ENCODE measurements at regions not wholly inside any gene's neighbourhood (a gene's known extent, or its start where the extent isn't known, plus 50 kb on each side); places are given as distances from the start of the nearest gene placed in this dataset.

GRCh38 chr2:142347751-142348150, 216.9 kb upstream of the LRP1B start:
- Histone ChIP-seq H3K4me3 (ENCODE audit: low read length) (no peak overlapping the region), H3K27me3 (ENCODE audit: insufficient read depth, low read length, poor library complexity, severe bottlenecking) (no peaks in the 10 kb centered on the region), H3K36me3 (ENCODE audit: insufficient read depth, low read length) (no peaks in the 10 kb centered on the region), H3K9me3 (ENCODE audit: low read length) (no peaks in the 10 kb centered on the region), H3K4me1 (ENCODE audit: insufficient read depth, low read length) (no peaks in the 10 kb centered on the region), H3K27ac (ENCODE audit: low read depth, low read length) (no peak overlapping the region)
- no peak for DNase-seq
- CTCF ChIA-PET = no interaction called here
- no peaks in the 10 kb centered on the region for H3K4me1 Mint-ChIP-seq
- peaks cover 0 to 9% (median 5%) of the 10 kb centered on the region in 5 donors for H3K9me3 Mint-ChIP-seq
- no peak overlapping the region for H3K4me3 Mint-ChIP-seq
- POLR2A ChIA-PET = no interaction called here
- no peaks in the 10 kb centered on the region for H3K36me3 Mint-ChIP-seq
- no peaks in the 10 kb centered on the region for H3K27me3 Mint-ChIP-seq
- no peak overlapping the region for H3K27ac Mint-ChIP-seq

GRCh38 chr2:142339261-142339660, 208.4 kb upstream of the LRP1B start:
- Mint-ChIP-seq H3K27ac (no peak overlapping the region), H3K4me1 (no peaks in the 10 kb centered on the region), H3K4me3 (no peak overlapping the region), H3K9me3 (peaks cover 9 to 16% (median 11%) of the 10 kb centered on the region in 5 donors), H3K27me3 (peaks cover 0 to 1% of the 10 kb centered on the region in 2 donors), H3K36me3 (no peaks in the 10 kb centered on the region)
- Histone ChIP-seq H3K36me3 (ENCODE audit: insufficient read depth, low read length) (no peaks in the 10 kb centered on the region), H3K27ac (ENCODE audit: low read depth, low read length) (no peak overlapping the region), H3K4me3 (ENCODE audit: low read length) (no peak overlapping the region), H3K27me3 (ENCODE audit: insufficient read depth, low read length, poor library complexity, severe bottlenecking) (no peaks in the 10 kb centered on the region), H3K4me1 (ENCODE audit: insufficient read depth, low read length) (no peaks in the 10 kb centered on the region), H3K9me3 (ENCODE audit: low read length) (no peaks in the 10 kb centered on the region)
- CTCF ChIA-PET = no interaction called here
- POLR2A ChIA-PET = no interaction called here
- DNase-seq = no peak

- H3K27ac ChIP-seq (ENCODE audit: low read depth, low read length) = no peak overlapping the region
- H3K27ac Mint-ChIP-seq = no peak overlapping the region
- no peak overlapping the region for H3K4me3 Mint-ChIP-seq
- H3K4me1 ChIP-seq (ENCODE audit: insufficient read depth, low read length) = no peaks in the 10 kb centered on the region
- H3K4me3 ChIP-seq (ENCODE audit: low read length) = no peak overlapping the region
- CTCF ChIA-PET = no interaction called here
- H3K9me3 ChIP-seq (ENCODE audit: low read length) = no peaks in the 10 kb centered on the region
- POLR2A ChIA-PET = no interaction called here
- DNase-seq = no peak
- peaks cover 0 to 1% of the 10 kb centered on the region in 2 donors for H3K27me3 Mint-ChIP-seq
- H3K9me3 Mint-ChIP-seq = peaks cover 9 to 22% (median 18%) of the 10 kb centered on the region in 5 donors
- H3K4me1 Mint-ChIP-seq = no peaks in the 10 kb centered on the region
- no peaks in the 10 kb centered on the region for H3K36me3 Mint-ChIP-seq
- no peaks in the 10 kb centered on the region for H3K27me3 ChIP-seq (ENCODE audit: insufficient read depth, low read length, poor library complexity, severe bottlenecking)
- no peaks in the 10 kb centered on the region for H3K36me3 ChIP-seq (ENCODE audit: insufficient read depth, low read length)
These were observed 201.4 kb upstream of the LRP1B start for GRCh38 chr2:142332196-142332595.

- no peaks in the 10 kb centered on the region for H3K4me1 Mint-ChIP-seq
- H3K36me3 Mint-ChIP-seq = no peaks in the 10 kb centered on the region
- peaks cover 9 to 22% (median 15%) of the 10 kb centered on the region in 5 donors for H3K9me3 Mint-ChIP-seq
- H3K4me1 ChIP-seq (ENCODE audit: insufficient read depth, low read length) = no peaks in the 10 kb centered on the region
- no peaks in the 10 kb centered on the region for H3K36me3 ChIP-seq (ENCODE audit: insufficient read depth, low read length)
- H3K27ac Mint-ChIP-seq = no peak overlapping the region
- no peak overlapping the region for H3K4me3 Mint-ChIP-seq
- peaks cover 0 to 1% of the 10 kb centered on the region in 2 donors for H3K27me3 Mint-ChIP-seq
- CTCF ChIA-PET = no interaction called here
- no peak for DNase-seq
- POLR2A ChIA-PET = no interaction called here
- no peak overlapping the region for H3K27ac ChIP-seq (ENCODE audit: low read depth, low read length)
- H3K27me3 ChIP-seq (ENCODE audit: insufficient read depth, low read length, poor library complexity, severe bottlenecking) = no peaks in the 10 kb centered on the region
- no peak overlapping the region for H3K4me3 ChIP-seq (ENCODE audit: low read length)
- no peaks in the 10 kb centered on the region for H3K9me3 ChIP-seq (ENCODE audit: low read length)
These were observed 199.6 kb upstream of the LRP1B start for GRCh38 chr2:142330458-142330857.

GRCh38 chr2:142325870-142326269, 195.1 kb upstream of the LRP1B start:
- Mint-ChIP-seq H3K4me1 (no peaks in the 10 kb centered on the region), H3K27me3 (no peaks in the 10 kb centered on the region), H3K27ac (no peak overlapping the region), H3K9me3 (peaks cover 2 to 26% (median 6%) of the 10 kb centered on the region in 5 donors), H3K4me3 (no peak overlapping the region), H3K36me3 (no peaks in the 10 kb centered on the region)
- Histone ChIP-seq H3K27me3 (ENCODE audit: insufficient read depth, low read length, poor library complexity, severe bottlenecking) (no peaks in the 10 kb centered on the region), H3K4me1 (ENCODE audit: insufficient read depth, low read length) (no peaks in the 10 kb centered on the region), H3K27ac (ENCODE audit: low read depth, low read length) (no peak overlapping the region), H3K4me3 (ENCODE audit: low read length) (no peak overlapping the region), H3K9me3 (ENCODE audit: low read length) (no peaks in the 10 kb centered on the region), H3K36me3 (ENCODE audit: insufficient read depth, low read length) (no peaks in the 10 kb centered on the region)
- CTCF ChIA-PET = no interaction called here
- POLR2A ChIA-PET = no interaction called here
- DNase-seq = no peak

- Histone ChIP-seq H3K36me3 (ENCODE audit: insufficient read depth, low read length) (no peaks in the 10 kb centered on the region), H3K4me1 (ENCODE audit: insufficient read depth, low read length) (no peaks in the 10 kb centered on the region), H3K9me3 (ENCODE audit: low read length) (no peaks in the 10 kb centered on the region), H3K4me3 (ENCODE audit: low read length) (no peak overlapping the region), H3K27ac (ENCODE audit: low read depth, low read length) (no peak overlapping the region), H3K27me3 (ENCODE audit: insufficient read depth, low read length, poor library complexity, severe bottlenecking) (no peaks in the 10 kb centered on the region)
- ChIA-PET POLR2A (no interaction called here), CTCF (no interaction called here)
- H3K4me1 Mint-ChIP-seq = no peaks in the 10 kb centered on the region
- H3K4me3 Mint-ChIP-seq = no peak overlapping the region
- no peak overlapping the region for H3K27ac Mint-ChIP-seq
- DNase-seq = no peak
- H3K9me3 Mint-ChIP-seq = peaks cover under 1 to 35% (median 6%) of the 10 kb centered on the region in 5 donors
- no peaks in the 10 kb centered on the region for H3K27me3 Mint-ChIP-seq
- H3K36me3 Mint-ChIP-seq = no peaks in the 10 kb centered on the region
These were observed 192.4 kb upstream of the LRP1B start for GRCh38 chr2:142323206-142323605.

GRCh38 chr2:142321706-142322280, 191.0 kb upstream of the LRP1B start:
- Mint-ChIP-seq H3K36me3 (no peaks in the 10 kb centered on the region), H3K4me1 (no peaks in the 10 kb centered on the region), H3K4me3 (no peak overlapping the region), H3K9me3 (peaks cover 0 to 48% (median 4%) of the 10 kb centered on the region in 5 donors), H3K27me3 (no peaks in the 10 kb centered on the region), H3K27ac (no peak overlapping the region)
- H3K4me3 ChIP-seq (ENCODE audit: low read length) = no peak overlapping the region
- no peaks in the 10 kb centered on the region for H3K36me3 ChIP-seq (ENCODE audit: insufficient read depth, low read length)
- H3K9me3 ChIP-seq (ENCODE audit: low read length) = no peaks in the 10 kb centered on the region
- ChIA-PET CTCF (no interaction called here), POLR2A (no interaction called here)
- no peak overlapping the region for H3K27ac ChIP-seq (ENCODE audit: low read depth, low read length)
- no peaks in the 10 kb centered on the region for H3K27me3 ChIP-seq (ENCODE audit: insufficient read depth, low read length, poor library complexity, severe bottlenecking)
- no peaks in the 10 kb centered on the region for H3K4me1 ChIP-seq (ENCODE audit: insufficient read depth, low read length)
- DNase-seq = no peak

- ChIA-PET POLR2A (no interaction called here), CTCF (no interaction called here)
- no peak for DNase-seq
- no peaks in the 10 kb centered on the region for H3K4me1 ChIP-seq (ENCODE audit: insufficient read depth, low read length)
- Mint-ChIP-seq H3K36me3 (no peaks in the 10 kb centered on the region), H3K4me3 (no peak overlapping the region), H3K4me1 (no peaks in the 10 kb centered on the region), H3K27me3 (no peaks in the 10 kb centered on the region), H3K9me3 (peaks cover 0 to 47% (median 4%) of the 10 kb centered on the region in 5 donors), H3K27ac (no peak overlapping the region)
- H3K9me3 ChIP-seq (ENCODE audit: low read length) = no peaks in the 10 kb centered on the region
- no peaks in the 10 kb centered on the region for H3K27me3 ChIP-seq (ENCODE audit: insufficient read depth, low read length, poor library complexity, severe bottlenecking)
- no peaks in the 10 kb centered on the region for H3K36me3 ChIP-seq (ENCODE audit: insufficient read depth, low read length)
- H3K27ac ChIP-seq (ENCODE audit: low read depth, low read length) = no peak overlapping the region
- no peak overlapping the region for H3K4me3 ChIP-seq (ENCODE audit: low read length)
These were observed 189.3 kb upstream of the LRP1B start for GRCh38 chr2:142320067-142320466.

- no peaks in the 10 kb centered on the region for H3K36me3 Mint-ChIP-seq
- no peak overlapping the region for H3K27ac ChIP-seq (ENCODE audit: low read depth, low read length)
- no peaks in the 10 kb centered on the region for H3K9me3 ChIP-seq (ENCODE audit: low read length)
- H3K4me1 Mint-ChIP-seq = no peaks in the 10 kb centered on the region
- ChIA-PET CTCF (no interaction called here), POLR2A (no interaction called here)
- no peaks in the 10 kb centered on the region for H3K27me3 Mint-ChIP-seq
- no peaks in the 10 kb centered on the region for H3K4me1 ChIP-seq (ENCODE audit: insufficient read depth, low read length)
- H3K27me3 ChIP-seq (ENCODE audit: insufficient read depth, low read length, poor library complexity, severe bottlenecking) = no peaks in the 10 kb centered on the region
- H3K4me3 ChIP-seq (ENCODE audit: low read length) = no peak overlapping the region
- DNase-seq = no peak
- peaks cover 6 to 44% (median 8%) of the 10 kb centered on the region in 5 donors for H3K9me3 Mint-ChIP-seq
- no peak overlapping the region for H3K27ac Mint-ChIP-seq
- H3K4me3 Mint-ChIP-seq = no peak overlapping the region
- no peaks in the 10 kb centered on the region for H3K36me3 ChIP-seq (ENCODE audit: insufficient read depth, low read length)
These were observed 185.2 kb upstream of the LRP1B start for GRCh38 chr2:142316049-142316448.

All from CD8-positive, alpha-beta memory T cell (primary cell).